ENCODE measurements at regions not wholly inside any gene's neighbourhood (a gene's known extent, or its start where the extent isn't known, plus 50 kb on each side); places are given as distances from the start of the nearest gene placed in this dataset.

DNA sequence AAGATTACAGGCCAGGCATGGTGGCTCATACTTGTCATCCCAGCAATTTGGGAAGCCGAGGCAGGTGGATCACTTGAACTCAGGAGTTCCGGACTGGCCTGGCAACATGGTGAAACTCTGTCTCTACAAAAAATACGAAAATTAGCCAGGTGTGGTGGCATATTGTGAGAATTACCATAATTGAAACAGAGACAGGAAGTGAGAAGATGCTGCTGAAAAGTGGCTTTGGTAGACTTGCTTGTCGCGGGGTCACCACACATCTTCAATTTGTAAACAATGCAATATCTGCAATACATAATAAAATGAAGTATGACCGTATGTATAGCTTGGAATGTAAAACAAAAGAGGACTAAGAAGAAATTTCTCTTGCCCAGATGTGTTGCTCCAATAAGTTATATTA lies 490.5 kb downstream of the GABRG2 start:
- Histone ChIP-seq H3K9me3 (ENCODE audit: control insufficient read depth in 2 of 3, insufficient read depth in 1 of 3, low read length in 3 of 3) (no peaks in the 10 kb centered on the region), H3K4me1 (ENCODE audit: control insufficient read depth in 2 of 3, insufficient read depth in 2 of 3, low read depth in 1 of 3, low read length in 3 of 3) (no peaks in the 10 kb centered on the region), H3K36me3 (ENCODE audit: control insufficient read depth in 2 of 3, insufficient read depth in 3 of 3, low read length in 3 of 3) (no peaks in the 10 kb centered on the region), H3K27me3 (ENCODE audit: control insufficient read depth, insufficient read depth, low read length) (no peaks in the 10 kb centered on the region), H3K9ac (ENCODE audit: low read length in 3 of 3) (no peak overlapping the region), H3K4me3 (ENCODE audit: low read length in 3 of 3) (no peak overlapping the region), H3K27ac (ENCODE audit: low read depth in 2 of 2, low read length in 2 of 2) (no peak overlapping the region)
- intact Hi-C loops (cut with DNase I) = no loop called here
- DNase-seq (no peak), FAIRE-seq (no peak)
- TF ChIP-seq, protein P1, sequence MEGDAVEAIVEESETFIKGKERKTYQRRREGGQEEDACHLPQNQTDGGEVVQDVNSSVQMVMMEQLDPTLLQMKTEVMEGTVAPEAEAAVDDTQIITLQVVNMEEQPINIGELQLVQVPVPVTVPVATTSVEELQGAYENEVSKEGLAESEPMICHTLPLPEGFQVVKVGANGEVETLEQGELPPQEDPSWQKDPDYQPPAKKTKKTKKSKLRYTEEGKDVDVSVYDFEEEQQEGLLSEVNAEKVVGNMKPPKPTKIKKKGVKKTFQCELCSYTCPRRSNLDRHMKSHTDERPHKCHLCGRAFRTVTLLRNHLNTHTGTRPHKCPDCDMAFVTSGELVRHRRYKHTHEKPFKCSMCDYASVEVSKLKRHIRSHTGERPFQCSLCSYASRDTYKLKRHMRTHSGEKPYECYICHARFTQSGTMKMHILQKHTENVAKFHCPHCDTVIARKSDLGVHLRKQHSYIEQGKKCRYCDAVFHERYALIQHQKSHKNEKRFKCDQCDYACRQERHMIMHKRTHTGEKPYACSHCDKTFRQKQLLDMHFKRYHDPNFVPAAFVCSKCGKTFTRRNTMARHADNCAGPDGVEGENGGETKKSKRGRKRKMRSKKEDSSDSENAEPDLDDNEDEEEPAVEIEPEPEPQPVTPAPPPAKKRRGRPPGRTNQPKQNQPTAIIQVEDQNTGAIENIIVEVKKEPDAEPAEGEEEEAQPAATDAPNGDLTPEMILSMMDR (IDR thresholded peaks at IDR 0.05; ENCODE audit: borderline replicate concordance, extremely low read depth, insufficient read depth) = no peak

DNA sequence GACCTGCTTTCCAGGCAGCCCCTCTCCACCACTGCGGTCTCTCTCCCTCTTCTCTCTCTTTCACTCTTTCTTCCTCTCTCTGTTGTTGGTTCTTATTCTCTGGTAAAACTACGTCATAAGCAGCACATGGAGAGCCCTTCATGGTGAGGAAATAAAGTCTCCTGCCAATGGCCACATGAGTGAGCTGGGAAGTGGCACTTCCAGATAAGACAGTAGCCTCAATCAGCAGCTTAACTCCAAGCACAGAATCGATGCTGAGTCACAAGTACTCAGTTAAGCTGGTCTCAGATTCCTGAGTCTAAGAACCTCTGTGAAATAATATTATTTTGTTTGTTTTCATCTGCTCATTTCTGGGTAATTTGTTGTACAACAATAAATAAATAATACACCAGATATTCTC lies 500.1 kb downstream of the GABRG2 start:
- FAIRE-seq (no peak), DNase-seq (no peak)
- no peak overlapping the region for H3K9ac ChIP-seq (ENCODE audit: low read length in 3 of 3)
- H3K27ac ChIP-seq (ENCODE audit: low read depth in 2 of 2, low read length in 2 of 2) = no peak overlapping the region
- no peaks in the 10 kb centered on the region for H3K36me3 ChIP-seq (ENCODE audit: control insufficient read depth in 2 of 3, insufficient read depth in 3 of 3, low read length in 3 of 3)
- intact Hi-C loops (cut with DNase I) = no loop called here
- no peaks in the 10 kb centered on the region for H3K4me1 ChIP-seq (ENCODE audit: control insufficient read depth in 2 of 3, insufficient read depth in 2 of 3, low read depth in 1 of 3, low read length in 3 of 3)
- no peaks in the 10 kb centered on the region for H3K27me3 ChIP-seq (ENCODE audit: control insufficient read depth, insufficient read depth, low read length)
- no peak overlapping the region for H3K4me3 ChIP-seq (ENCODE audit: low read length in 3 of 3)
- TF ChIP-seq, protein P1 (IDR thresholded peaks at IDR 0.05; ENCODE audit: borderline replicate concordance, extremely low read depth, insufficient read depth) = no peak
- no peaks in the 10 kb centered on the region for H3K9me3 ChIP-seq (ENCODE audit: control insufficient read depth in 2 of 3, insufficient read depth in 1 of 3, low read length in 3 of 3)

DNA sequence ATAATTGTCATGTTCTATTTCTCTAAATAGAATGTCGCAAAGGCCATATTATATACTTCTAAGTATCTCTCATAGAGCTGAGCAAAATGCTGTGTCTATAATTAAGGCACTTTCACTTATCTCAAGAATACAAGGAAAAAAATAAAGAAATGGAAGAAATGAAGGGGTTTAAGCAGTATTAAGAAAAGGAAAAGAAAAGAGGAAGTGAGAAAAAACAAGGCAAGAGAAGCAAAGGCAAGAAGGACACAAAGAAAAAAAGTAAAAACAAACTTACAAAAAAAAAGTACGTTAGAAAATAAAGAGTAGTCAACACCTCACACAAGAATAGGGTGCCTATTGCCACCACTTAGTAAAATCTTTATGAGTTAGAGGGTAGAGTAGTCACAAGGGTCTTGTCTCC lies 506.2 kb downstream of the GABRG2 start:
- intact Hi-C loops (cut with DNase I) = no loop called here
- TF ChIP-seq, protein P1 (IDR thresholded peaks at IDR 0.05; ENCODE audit: borderline replicate concordance, extremely low read depth, insufficient read depth) = no peak
- Histone ChIP-seq H3K9ac (ENCODE audit: low read length in 3 of 3) (no peak overlapping the region), H3K9me3 (ENCODE audit: control insufficient read depth in 2 of 3, insufficient read depth in 1 of 3, low read length in 3 of 3) (no peaks in the 10 kb centered on the region), H3K27ac (ENCODE audit: low read depth in 2 of 2, low read length in 2 of 2) (no peak overlapping the region), H3K4me1 (ENCODE audit: control insufficient read depth in 2 of 3, insufficient read depth in 2 of 3, low read depth in 1 of 3, low read length in 3 of 3) (no peaks in the 10 kb centered on the region), H3K36me3 (ENCODE audit: control insufficient read depth in 2 of 3, insufficient read depth in 3 of 3, low read length in 3 of 3) (no peaks in the 10 kb centered on the region), H3K27me3 (ENCODE audit: control insufficient read depth, insufficient read depth, low read length) (no peaks in the 10 kb centered on the region), H3K4me3 (ENCODE audit: low read length in 3 of 3) (no peak overlapping the region)
- FAIRE-seq (no peak), DNase-seq (no peak)

DNA sequence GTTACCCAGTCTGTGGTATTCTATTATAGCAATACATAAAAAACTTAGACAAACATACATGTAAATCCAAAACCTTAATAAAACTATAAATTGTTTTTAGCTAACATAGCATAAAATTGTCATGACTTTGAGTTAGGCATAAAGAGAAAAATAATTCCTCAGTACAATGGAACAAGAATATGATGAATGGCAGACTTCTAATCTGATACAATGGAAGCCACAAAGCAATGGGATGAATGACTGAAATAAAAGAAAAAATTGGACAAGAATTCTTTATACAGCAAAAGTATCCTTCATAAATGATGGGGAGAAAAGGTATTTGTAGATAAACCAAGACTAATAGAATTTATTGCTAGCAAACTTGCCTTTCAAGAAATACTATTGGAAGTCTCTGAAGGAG lies 524.2 kb downstream of the GABRG2 start:
- H3K4me1 ChIP-seq (ENCODE audit: control insufficient read depth in 2 of 3, insufficient read depth in 2 of 3, low read depth in 1 of 3, low read length in 3 of 3) = no peaks in the 10 kb centered on the region
- DNase-seq = no peak
- intact Hi-C loops (cut with DNase I) = no loop called here
- H3K4me3 ChIP-seq (ENCODE audit: low read length in 3 of 3) = no peak overlapping the region
- H3K27me3 ChIP-seq (ENCODE audit: control insufficient read depth, insufficient read depth, low read length) = no peaks in the 10 kb centered on the region
- H3K9ac ChIP-seq (ENCODE audit: low read length in 3 of 3) = no peak overlapping the region
- H3K9me3 ChIP-seq (ENCODE audit: control insufficient read depth in 2 of 3, insufficient read depth in 1 of 3, low read length in 3 of 3) = peaks cover 0 to 3% (median 0%) of the 10 kb centered on the region in 3 donors
- FAIRE-seq = no peak
- TF ChIP-seq, protein P1 (IDR thresholded peaks at IDR 0.05; ENCODE audit: borderline replicate concordance, extremely low read depth, insufficient read depth) = no peak
- no peaks in the 10 kb centered on the region for H3K36me3 ChIP-seq (ENCODE audit: control insufficient read depth in 2 of 3, insufficient read depth in 3 of 3, low read length in 3 of 3)
- H3K27ac ChIP-seq (ENCODE audit: low read depth in 2 of 2, low read length in 2 of 2) = no peak overlapping the region

Data from kidney (tissue), 13 donors.